K562 (cell line): ENCODE measurements at regions not wholly inside any gene's neighbourhood (a gene's known extent, or its start where the extent isn't known, plus 50 kb on each side); places are given as distances from the start of the nearest gene placed in this dataset.

ENCODE experiments used
- ATAC-seq: fragments of 200-7000 bp; cut with Tn5 transposase; 3 replicates; pipeline ENCODE4 v1.9.1; 2020; ENCODE audit warnings: moderate library complexity
- BruUV-seq: library from RNA; stranded (reverse); fragments of 400-500 nt; replicated peaks from 2 replicates; lab custom pipeline; 2021; lab: Mats Ljungman, UMichigan
- CTCF ChIA-PET: fragments of 300-600 bp; formaldehyde crosslinking; extraction: SDS; loops from one replicate; lab custom pipeline; 2021; ENCODE audit warnings: low intra/inter-chr PET ratio; lab: Yijun Ruan, JAX
- POLR2A ChIA-PET: fragments of 300-600, 350-650 bp; sonication (Branson Sonifier 250); formaldehyde crosslinking; extraction: SDS; loops from one replicate; lab custom pipeline; 2021; ENCODE audit warnings: antibody characterized with exemption, inconsistent platforms; lab: Yijun Ruan, JAX
- DNase-seq, 4 experiments: peaks; one replicate each; pipeline versions ENCODE4 v3.0.0 to v3.0.0-alpha.2; 2011 to 2018; ENCODE audit warnings: low spot score in 3 of 4, mixed read lengths in 3 of 4; ENCODE audit errors: extremely low read depth in 1 of 4
- FAIRE-seq: peaks from 2 replicates; lab custom pipeline; 2011; peaks lifted over from hg19 to GRCh38; lab: Jason Lieb, UNC
- H2AFZ ChIP-seq: 2 replicates; pipeline ENCODE4 v1.6.0; 2011; ENCODE audit warnings: low read depth, low read length, control low read depth, inconsistent platforms
- H3K27ac ChIP-seq: fragments of 200-600 bp; 3 replicates; pipeline ENCODE4 v1.8.0; 2011; ENCODE audit warnings: low read depth, mild to moderate bottlenecking, control low read depth, inconsistent platforms, low read length, moderate library complexity, mixed read lengths; ENCODE audit errors: extremely low read depth
- H3K27me3 ChIP-seq, 2 experiments: fragments of 300-600 bp in 1 of 2; 2 replicates in 1 of 2; 3 replicates in 1 of 2; pipeline versions ENCODE4 v1.6.0 to v1.8.0; 2011; ENCODE audit warnings: inconsistent platforms in 2 of 2, low read length in 2 of 2, mild to moderate bottlenecking in 1 of 2, mixed read lengths in 1 of 2, moderate library complexity in 1 of 2; ENCODE audit not compliant: control insufficient read depth in 2 of 2, insufficient read depth in 2 of 2
- H3K36me3 ChIP-seq: fragments of 300-600 bp; 3 replicates; pipeline ENCODE4 v1.8.0; 2011; ENCODE audit warnings: mild to moderate bottlenecking, low read length, inconsistent platforms; ENCODE audit not compliant: control insufficient read depth, insufficient read depth
- H3K4me1 ChIP-seq, 2 experiments: fragments of 200-600 bp in 1 of 2; replicated peaks in 1 of 2; 2 replicates in 1 of 2; 3 replicates in 1 of 2; pipeline versions ENCODE4 v1.5.1 to v1.8.0; 2011; ENCODE audit warnings: inconsistent platforms in 2 of 2, low read length in 2 of 2, mild to moderate bottlenecking in 1 of 2, mixed read lengths in 1 of 2, moderate library complexity in 1 of 2; ENCODE audit not compliant: control insufficient read depth in 2 of 2, insufficient read depth in 2 of 2
- H3K4me2 ChIP-seq: 2 replicates; pipeline ENCODE4 v1.6.1; 2011; ENCODE audit warnings: low read length, control low read depth, inconsistent platforms, mixed read lengths; ENCODE audit not compliant: insufficient read depth
- H3K4me3 ChIP-seq: fragments of 200-600 bp; sonication (generic), shearing (Covaris generic); 2 replicates; pipeline ENCODE4 v1.5.1; 2016; ENCODE audit warnings: control low read depth, inconsistent platforms
- H3K79me2 ChIP-seq: fragments of 200-600 bp; 3 replicates; pipeline ENCODE4 v1.8.0; 2011; ENCODE audit warnings: low read length, inconsistent platforms; ENCODE audit not compliant: control insufficient read depth, insufficient read depth
- H3K9ac ChIP-seq, 2 experiments: 2 replicates each; pipeline versions ENCODE4 v1.6.0 to v1.6.1; 2011; ENCODE audit warnings: low read depth in 2 of 2, low read length in 2 of 2, control low read depth in 1 of 2, inconsistent platforms in 1 of 2, mild to moderate bottlenecking in 1 of 2, mixed read lengths in 1 of 2; ENCODE audit not compliant: insufficient read depth in 1 of 2
- H3K9me1 ChIP-seq: one replicate; pipeline ENCODE4 v1.6.0; 2011; ENCODE audit warnings: inconsistent platforms, mild to moderate bottlenecking, low read length, moderate library complexity; ENCODE audit not compliant: control insufficient read depth, insufficient read depth
- H3K9me3 ChIP-seq: replicated peaks from 2 replicates; pipeline ENCODE4 v1.5.1; 2011; ENCODE audit warnings: low read depth, low read length, inconsistent platforms; ENCODE audit not compliant: control insufficient read depth, insufficient read depth
- H4K20me1 ChIP-seq: replicated peaks from 2 replicates; pipeline ENCODE4 v1.6.1; 2011; ENCODE audit warnings: low read length, inconsistent platforms, mixed read lengths; ENCODE audit not compliant: control insufficient read depth, insufficient read depth
- CEBPB ChIP-seq: fragments of 450-650 bp; IDR thresholded peaks from 2 replicates; pipeline ENCODE4 v1.6.1; 2016; ENCODE audit warnings: missing genetic modification characterization, missing compliant biosample characterization
- FOXK2 ChIP-seq, 2 experiments: fragments of 450-650 bp; IDR thresholded peaks in 1 of 2; conservative IDR thresholded peaks in 1 of 2; 2 replicates each; pipeline ENCODE4 v1.6.1; 2016; ENCODE audit warnings: low read depth in 2 of 2, mild to moderate bottlenecking in 1 of 2
- GATAD2A ChIP-seq: fragments of 450-650 bp; IDR thresholded peaks from 2 replicates; pipeline ENCODE4 v1.6.1; 2017
- NRF1 ChIP-seq, 2 experiments: fragments of 450-650 bp; IDR thresholded peaks in 1 of 2; conservative IDR thresholded peaks in 1 of 2; 2 replicates each; pipeline ENCODE4 v1.6.1; 2014; ENCODE audit warnings: mild to moderate bottlenecking in 2 of 2
- PKNOX1 ChIP-seq: fragments of 450-650 bp; IDR thresholded peaks from 2 replicates; pipeline ENCODE4 v1.6.1; 2016
- SMAD2 ChIP-seq: fragments of 150-350 bp; IDR thresholded peaks from 2 replicates; pipeline ENCODE4 v1.6.1; 2014; ENCODE audit warnings: low read depth, mild to moderate bottlenecking, low read length
- ZEB2 ChIP-seq: fragments of 450-650 bp; IDR thresholded peaks from 2 replicates; pipeline ENCODE4 v1.6.1; 2016
- WGBS: fragments of 100-300 bp; shearing (Covaris generic); methylation state at CpG from one replicate; pipeline ENCODE4 v1.1.6; 2016; ENCODE audit warnings: low coverage, mixed read lengths; ENCODE audit not compliant: insufficient coverage; ENCODE audit errors: missing lambda C conversion rate; 5-methylcytosine and 5-hydroxymethylcytosine counted together
- in situ Hi-C: fragments of 300-500 bp; cut with MboI; formaldehyde crosslinking; loops from 4 replicates; pipeline ENCODE4 v1.15.0; 2018; ENCODE audit warnings: inconsistent platforms, mixed read lengths
- intact Hi-C: fragments of 100-400 bp; cut with micrococcal nuclease; formaldehyde crosslinking; loops from 2 replicates; pipeline ENCODE4 v1.14.2; 2022

- POLR2A ChIA-PET: no interaction called here
- Histone ChIP-seq H3K9me3 (no peaks in the 10 kb centered on the region), H3K9me1 (no peaks in the 10 kb centered on the region), H2AFZ (no peak overlapping the region), H3K36me3 (no peaks in the 10 kb centered on the region), H3K27ac (no peak overlapping the region), H3K4me3 (no peak overlapping the region), H3K9ac (no peak overlapping the region), H4K20me1 (0 out of 2 replicates have a peak, but pooled peaks cover 2% of the 10 kb centered on the region), H3K4me2 (no peak overlapping the region), H3K79me2 (no peaks in the 10 kb centered on the region), H3K27me3 (peaks cover 22 to 36% of the 10 kb centered on the region in 2 experiments; a peak in 4 of 5 replicates), H3K4me1 (peaks cover 2 to 5% of the 10 kb centered on the region in 2 experiments; a peak in 3 of 5 replicates)
- no peak for TF ChIP-seq GATAD2A
- peak in 1 of 2 experiments; percentile 28; a peak in 1 of 4 replicates for TF ChIP-seq NRF1 (conservative IDR thresholded peaks at IDR 0.05 in 1 of 2, IDR thresholded peaks at IDR 0.05 in 1 of 2)
- intact Hi-C loops (no loop called here), in situ Hi-C loops (no loop called here)
- BruUV-seq: no TSS peak
- FAIRE-seq: no peak
- DNase-seq: no peak
- ATAC-seq: no peak
- CTCF ChIA-PET: no interaction called here
- WGBS: 15% methylated on average over 11 of the region's 16 CpGs
These were observed 80.3 kb upstream of the LHX1 start for GRCh38 chr17:36856903-36857381.

- Histone ChIP-seq H3K4me2 (no peak overlapping the region), H3K27ac (no peak overlapping the region), H4K20me1 (0 out of 2 replicates have a peak, but pooled peaks cover 5% of the 10 kb centered on the region), H2AFZ (no peak overlapping the region), H3K27me3 (peaks cover 22 to 36% of the 10 kb centered on the region in 2 experiments; a peak in 4 of 5 replicates), H3K79me2 (no peaks in the 10 kb centered on the region), H3K36me3 (no peaks in the 10 kb centered on the region), H3K4me1 (peaks cover 10 to 13% of the 10 kb centered on the region in 2 experiments; a peak in 4 of 5 replicates), H3K9me1 (no peaks in the 10 kb centered on the region), H3K9me3 (no peaks in the 10 kb centered on the region), H3K9ac (no peak overlapping the region), H3K4me3 (no peak overlapping the region)
- ChIA-PET CTCF (no interaction called here), POLR2A (interaction anchor here (0.9 kb wide), 1 partner anchor 98 kb away, joined by 3 read pairs; no protein-coding TSS in a partner anchor)
- in situ Hi-C loops: no loop called here
- ATAC-seq (no peak), FAIRE-seq (no peak), DNase-seq (no peak)
- no peak for TF ChIP-seq FOXK2 (conservative IDR thresholded peaks at IDR 0.05 in 1 of 2, IDR thresholded peaks at IDR 0.05 in 1 of 2; ENCODE audit: low read depth in 2 of 2)
- no peak for TF ChIP-seq SMAD2
- TF ChIP-seq ZEB2: no peak
- peak; percentile 59 for TF ChIP-seq PKNOX1
- TF ChIP-seq CEBPB (tag): peak; percentile 71
- intact Hi-C loops: no loop called here
- no TSS peak for BruUV-seq
- WGBS: 9% methylated on average over 13 of the region's 13 CpGs
These were observed 79.6 kb upstream of the LHX1 start for GRCh38 chr17:36857698-36858097.
